ENCODE measurements at regions not wholly inside any gene's neighbourhood (a gene's known extent, or its start where the extent isn't known, plus 50 kb on each side); places are given as distances from the start of the nearest gene placed in this dataset.

DNA sequence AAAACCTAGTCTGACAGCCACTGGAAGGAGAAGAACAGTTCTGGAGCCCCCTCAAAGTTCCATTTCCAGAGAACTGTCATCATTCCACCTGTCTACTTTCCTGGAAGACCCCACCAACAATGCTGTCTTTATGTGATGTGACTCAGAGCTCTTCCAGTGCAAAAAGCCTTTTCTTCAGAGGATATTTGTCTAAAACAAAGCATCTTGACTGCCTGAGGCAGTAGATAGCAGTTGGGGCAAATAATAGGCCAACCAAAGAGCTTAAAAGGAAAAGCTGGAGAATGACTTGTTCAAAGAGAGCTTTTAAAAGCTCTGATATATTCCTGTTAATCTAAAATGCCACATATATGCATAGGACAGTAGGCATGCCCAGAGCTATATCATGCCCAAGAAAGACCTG lies 62.6 kb downstream of the MIS18A start:
- no peak overlapping the region for H3K4me3 ChIP-seq (replicated peaks in 1 of 3)
- H3K9me3 ChIP-seq = no peaks in the 10 kb centered on the region
- intact Hi-C loops (cut with DNase I) = no loop called here
- H3K36me3 ChIP-seq = no peaks in the 10 kb centered on the region
- no peaks in the 10 kb centered on the region for H3K4me1 ChIP-seq
- no peak overlapping the region for H3K27ac ChIP-seq
- H3K27me3 ChIP-seq = no peaks in the 10 kb centered on the region
- DNase-seq = no peak
- TF ChIP-seq, protein P1, sequence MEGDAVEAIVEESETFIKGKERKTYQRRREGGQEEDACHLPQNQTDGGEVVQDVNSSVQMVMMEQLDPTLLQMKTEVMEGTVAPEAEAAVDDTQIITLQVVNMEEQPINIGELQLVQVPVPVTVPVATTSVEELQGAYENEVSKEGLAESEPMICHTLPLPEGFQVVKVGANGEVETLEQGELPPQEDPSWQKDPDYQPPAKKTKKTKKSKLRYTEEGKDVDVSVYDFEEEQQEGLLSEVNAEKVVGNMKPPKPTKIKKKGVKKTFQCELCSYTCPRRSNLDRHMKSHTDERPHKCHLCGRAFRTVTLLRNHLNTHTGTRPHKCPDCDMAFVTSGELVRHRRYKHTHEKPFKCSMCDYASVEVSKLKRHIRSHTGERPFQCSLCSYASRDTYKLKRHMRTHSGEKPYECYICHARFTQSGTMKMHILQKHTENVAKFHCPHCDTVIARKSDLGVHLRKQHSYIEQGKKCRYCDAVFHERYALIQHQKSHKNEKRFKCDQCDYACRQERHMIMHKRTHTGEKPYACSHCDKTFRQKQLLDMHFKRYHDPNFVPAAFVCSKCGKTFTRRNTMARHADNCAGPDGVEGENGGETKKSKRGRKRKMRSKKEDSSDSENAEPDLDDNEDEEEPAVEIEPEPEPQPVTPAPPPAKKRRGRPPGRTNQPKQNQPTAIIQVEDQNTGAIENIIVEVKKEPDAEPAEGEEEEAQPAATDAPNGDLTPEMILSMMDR (IDR thresholded peaks at IDR 0.05) = no peak
- no peak for TF ChIP-seq POLR2A (IDR thresholded peaks at IDR 0.05)

DNA sequence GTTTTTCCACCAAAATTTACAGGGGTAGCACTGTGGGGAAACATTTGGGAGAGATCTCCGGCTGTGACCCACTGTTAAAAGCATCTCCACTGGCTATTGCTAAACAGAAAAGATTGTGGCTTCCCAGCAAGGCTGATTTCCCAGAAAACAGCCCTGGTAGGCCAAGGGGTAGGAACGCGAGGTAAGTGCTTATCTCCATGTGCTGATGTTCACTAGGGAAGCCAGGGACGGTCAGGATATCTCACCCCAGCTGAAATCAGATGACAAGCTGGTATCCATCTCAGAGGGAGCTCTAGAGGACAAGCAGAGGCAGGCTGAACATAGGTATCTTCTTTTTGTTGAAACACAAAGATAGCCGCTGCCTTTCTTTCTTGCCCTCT lies 63.6 kb downstream of the MIS18A start:
- H3K9me3 ChIP-seq = no peaks in the 10 kb centered on the region
- H3K36me3 ChIP-seq = no peaks in the 10 kb centered on the region
- H3K4me1 ChIP-seq = no peaks in the 10 kb centered on the region
- DNase-seq = no peak
- no peak for TF ChIP-seq POLR2A (IDR thresholded peaks at IDR 0.05)
- TF ChIP-seq, protein P1 (IDR thresholded peaks at IDR 0.05) = no peak
- H3K27me3 ChIP-seq = no peaks in the 10 kb centered on the region
- H3K4me3 ChIP-seq (replicated peaks in 1 of 3) = no peak overlapping the region
- intact Hi-C loops (cut with DNase I) = no loop called here
- H3K27ac ChIP-seq = no peak overlapping the region
- WGBS, 2 donors = 81 to 82% methylated on average over 5 of the region's 5 CpGs

DNA sequence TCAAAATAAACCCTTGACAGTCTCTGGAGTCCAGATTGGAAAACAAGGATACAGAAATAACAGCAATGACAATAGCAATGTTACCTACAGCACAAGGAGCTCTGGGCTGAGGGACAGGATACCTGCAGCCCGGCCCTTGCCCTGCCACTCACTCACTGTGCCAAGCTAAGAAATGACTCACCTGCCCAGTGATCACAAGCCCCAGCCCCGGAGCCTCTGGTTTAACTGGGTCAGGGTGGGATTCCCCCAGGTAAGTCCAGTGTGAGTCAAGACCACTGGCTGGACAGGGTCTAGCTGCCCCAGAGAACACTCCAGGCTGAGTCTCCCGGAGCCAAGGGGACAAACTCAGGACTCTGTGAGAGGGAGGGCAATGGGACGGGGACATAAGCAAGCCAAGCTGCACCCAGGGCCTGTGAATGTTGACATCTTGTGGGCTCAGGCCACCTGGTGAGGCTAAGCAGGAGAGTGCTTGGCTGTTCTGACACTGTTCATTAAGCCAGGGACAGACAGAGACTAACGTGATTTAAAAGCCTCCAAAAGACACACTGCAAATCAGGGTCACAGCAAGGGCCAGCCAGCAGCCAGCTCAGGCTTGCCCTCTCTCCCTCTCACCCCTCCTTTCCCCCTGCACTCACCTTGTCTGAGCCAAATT lies 64.1 kb downstream of the MIS18A start:
- H3K4me1 ChIP-seq = no peaks in the 10 kb centered on the region
- no peak overlapping the region for H3K4me3 ChIP-seq (replicated peaks in 1 of 3)
- no peak overlapping the region for H3K27ac ChIP-seq
- 59 to 65% methylated on average over 5 of the region's 5 CpGs for WGBS, 2 donors
- intact Hi-C loops (cut with DNase I) = no loop called here
- H3K9me3 ChIP-seq = no peaks in the 10 kb centered on the region
- TF ChIP-seq POLR2A (IDR thresholded peaks at IDR 0.05) = no peak
- TF ChIP-seq, protein P1 (IDR thresholded peaks at IDR 0.05) = no peak
- H3K36me3 ChIP-seq = no peaks in the 10 kb centered on the region
- DNase-seq = no peak
- H3K27me3 ChIP-seq = no peaks in the 10 kb centered on the region

DNA sequence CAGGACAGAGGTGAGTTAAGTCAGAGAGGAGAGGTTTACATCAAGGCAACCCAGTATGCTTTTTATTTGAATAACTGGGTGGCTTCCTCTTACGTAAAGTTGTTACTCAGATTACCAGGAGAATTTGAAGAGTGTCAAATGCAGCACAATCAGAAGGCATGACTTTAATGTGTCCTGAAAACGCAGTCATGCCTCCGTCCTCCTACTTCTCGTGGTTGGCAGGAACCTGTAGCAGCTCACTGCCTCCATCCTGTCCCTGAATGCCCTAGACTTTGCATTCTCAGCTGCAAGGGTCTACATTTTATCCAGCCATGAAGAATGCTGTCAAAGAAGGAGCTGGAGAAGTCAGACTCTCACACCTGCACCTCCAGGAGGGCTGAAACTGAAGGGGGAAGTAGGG lies 66.7 kb downstream of the MIS18A start:
- H3K27me3 ChIP-seq = no peaks in the 10 kb centered on the region
- no peaks in the 10 kb centered on the region for H3K4me1 ChIP-seq
- no peaks in the 10 kb centered on the region for H3K9me3 ChIP-seq
- no peaks in the 10 kb centered on the region for H3K36me3 ChIP-seq
- WGBS, 2 donors = 81 to 83% methylated on average over 4 of the region's 4 CpGs
- no peak overlapping the region for H3K27ac ChIP-seq
- intact Hi-C loops (cut with DNase I) = no loop called here
- H3K4me3 ChIP-seq (replicated peaks in 1 of 3) = no peak overlapping the region
- TF ChIP-seq, protein P1 (IDR thresholded peaks at IDR 0.05) = no peak
- TF ChIP-seq POLR2A (IDR thresholded peaks at IDR 0.05) = no peak
- no peak for DNase-seq

DNA sequence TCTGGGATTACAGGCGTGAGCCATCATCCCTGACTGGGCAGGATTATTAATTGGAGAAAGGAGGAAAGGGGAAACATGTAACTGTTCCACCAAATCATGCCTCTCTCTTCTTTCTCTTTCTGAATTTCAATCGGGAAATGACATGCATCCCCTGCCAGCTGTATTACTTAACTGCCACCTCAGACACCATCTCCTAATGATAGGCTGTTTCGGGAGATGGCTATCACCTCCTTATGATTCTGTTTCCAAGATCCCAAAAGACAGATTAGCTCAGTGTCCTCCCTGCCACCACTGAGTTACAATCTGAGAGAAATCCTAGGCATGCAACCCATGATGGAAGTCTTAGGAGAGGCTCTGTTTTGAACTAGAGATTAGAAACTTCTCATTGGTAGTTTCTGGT lies 67.5 kb downstream of the MIS18A start:
- no peak for TF ChIP-seq POLR2A (IDR thresholded peaks at IDR 0.05)
- TF ChIP-seq, protein P1 (IDR thresholded peaks at IDR 0.05) = no peak
- WGBS, 2 donors = 83 to 94% methylated on average over 3 of the region's 3 CpGs
- intact Hi-C loops (cut with DNase I) = no loop called here
- Histone ChIP-seq H3K9me3 (no peaks in the 10 kb centered on the region), H3K4me1 (no peaks in the 10 kb centered on the region), H3K27ac (no peak overlapping the region), H3K36me3 (no peaks in the 10 kb centered on the region), H3K4me3 (replicated peaks in 1 of 3) (no peak overlapping the region), H3K27me3 (no peaks in the 10 kb centered on the region)
- no peak for DNase-seq
